GM12875 (cell line): ENCODE measurements at regions not wholly inside any gene's neighbourhood (a gene's known extent, or its start where the extent isn't known, plus 50 kb on each side); places are given as distances from the start of the nearest gene placed in this dataset.

Source experiments
- H3K4me3 ChIP-seq: one replicate; pipeline ENCODE4 v1.5.1; 2011; ENCODE audit warnings: low read depth, low read length, control low read depth
- CTCF ChIP-seq: IDR thresholded peaks from 2 replicates; pipeline ENCODE4 v1.5.1; 2011; ENCODE audit warnings: low read depth, mild to moderate bottlenecking, control low read depth, inconsistent platforms, low read length, moderate library complexity, borderline replicate concordance; ENCODE audit not compliant: insufficient read depth

- H3K4me3 ChIP-seq, result no peak overlapping the region
- no peak for TF ChIP-seq CTCF
These were observed 84.3 kb upstream of the LGALSL start for GRCh38 chr2:64369706-64370105.

- no peak for TF ChIP-seq CTCF
- H3K4me3 ChIP-seq, result no peak overlapping the region
These were observed 82.2 kb upstream of the LGALSL start for GRCh38 chr2:64371727-64372126.

GRCh38 chr2:64374686-64375085, 79.3 kb upstream of the LGALSL start:
- no peak for TF ChIP-seq CTCF

GRCh38 chr2:64376926-64377325, 77.0 kb upstream of the LGALSL start:
- no peak for TF ChIP-seq CTCF

More at GRCh38 chr2:64374686-64375085, 79.3 kb upstream of the LGALSL start:
- H3K4me3 ChIP-seq, result no peak overlapping the region

GRCh38 chr2:64379186-64379585, 74.8 kb upstream of the LGALSL start:
- TF ChIP-seq CTCF, result no peak
- H3K4me3 ChIP-seq, result no peak overlapping the region

More at GRCh38 chr2:64376926-64377325, 77.0 kb upstream of the LGALSL start:
- H3K4me3 ChIP-seq, result no peak overlapping the region

- no peak overlapping the region for H3K4me3 ChIP-seq
- TF ChIP-seq CTCF, result no peak
These were observed 73.0 kb upstream of the LGALSL start for GRCh38 chr2:64380853-64381527.

- TF ChIP-seq CTCF, result no peak
- no peak overlapping the region for H3K4me3 ChIP-seq
These were observed 70.9 kb upstream of the LGALSL start for GRCh38 chr2:64383016-64383591.
